GM08714 (cell line): ENCODE measurements at regions not wholly inside any gene's neighbourhood (a gene's known extent, or its start where the extent isn't known, plus 50 kb on each side); places are given as distances from the start of the nearest gene placed in this dataset.

Experiments used
- H3K4me3 ChIP-seq: fragments of 200-500 bp; sonication (Bioruptor generic); 2 replicates; pipeline ENCODE4 v1.5.1; 2014; ENCODE audit warnings: mild to moderate bottlenecking, low read length, inconsistent platforms
- ZNF274 ChIP-seq: IDR thresholded peaks from 2 replicates; pipeline ENCODE4 v1.6.1; 2012; ENCODE audit warnings: mild to moderate bottlenecking, low read depth, low read length

GRCh38 chr14:53596853-53597525 lies 359.6 kb downstream of the BMP4 start:
- no peak for TF ChIP-seq ZNF274
- no peak overlapping the region for H3K4me3 ChIP-seq

DNA sequence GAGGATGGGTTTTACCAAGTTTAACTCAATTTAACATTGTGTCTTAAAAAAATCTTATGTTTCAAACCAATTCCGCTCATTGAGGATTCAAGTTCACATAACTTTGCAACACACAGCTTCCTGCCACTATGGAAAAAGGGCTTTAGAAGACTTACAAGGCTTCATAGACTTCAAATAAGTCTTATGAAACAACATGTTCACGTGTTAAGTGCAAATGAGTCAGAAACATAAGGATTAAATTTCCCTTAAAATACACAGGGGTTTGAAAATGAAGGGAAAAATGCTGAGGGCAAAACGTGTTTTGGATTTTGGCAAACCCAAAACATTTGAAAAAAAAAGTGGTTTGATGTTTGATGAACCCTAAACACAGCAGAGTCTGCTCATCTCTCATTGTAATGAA lies 364.8 kb downstream of the BMP4 start:
- TF ChIP-seq ZNF274: no peak
- H3K4me3 ChIP-seq: no peak overlapping the region

DNA sequence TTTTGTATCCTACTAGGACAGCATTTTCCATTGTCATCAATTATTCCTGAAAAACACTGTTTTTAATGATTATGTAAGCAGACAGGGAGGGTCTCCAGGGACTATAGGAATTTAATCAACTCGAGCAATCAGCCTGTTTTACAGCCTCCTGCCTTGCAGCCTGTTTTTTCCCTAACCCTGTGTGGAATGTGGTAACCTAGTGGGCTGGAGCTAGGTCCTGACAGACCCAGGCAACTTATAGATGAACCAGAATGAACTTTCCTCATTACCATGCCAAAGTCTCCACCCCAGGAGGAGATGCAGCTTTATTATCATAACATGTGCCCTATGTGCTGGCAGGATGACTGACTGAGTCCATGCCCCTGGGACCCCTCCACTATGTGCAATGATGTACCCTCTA lies 375.1 kb downstream of the BMP4 start:
- no peak overlapping the region for H3K4me3 ChIP-seq
- TF ChIP-seq ZNF274: no peak

GRCh38 chr14:53571641-53572328 lies 384.8 kb downstream of the BMP4 start:
- no peak for TF ChIP-seq ZNF274
- H3K4me3 ChIP-seq: no peak overlapping the region

DNA sequence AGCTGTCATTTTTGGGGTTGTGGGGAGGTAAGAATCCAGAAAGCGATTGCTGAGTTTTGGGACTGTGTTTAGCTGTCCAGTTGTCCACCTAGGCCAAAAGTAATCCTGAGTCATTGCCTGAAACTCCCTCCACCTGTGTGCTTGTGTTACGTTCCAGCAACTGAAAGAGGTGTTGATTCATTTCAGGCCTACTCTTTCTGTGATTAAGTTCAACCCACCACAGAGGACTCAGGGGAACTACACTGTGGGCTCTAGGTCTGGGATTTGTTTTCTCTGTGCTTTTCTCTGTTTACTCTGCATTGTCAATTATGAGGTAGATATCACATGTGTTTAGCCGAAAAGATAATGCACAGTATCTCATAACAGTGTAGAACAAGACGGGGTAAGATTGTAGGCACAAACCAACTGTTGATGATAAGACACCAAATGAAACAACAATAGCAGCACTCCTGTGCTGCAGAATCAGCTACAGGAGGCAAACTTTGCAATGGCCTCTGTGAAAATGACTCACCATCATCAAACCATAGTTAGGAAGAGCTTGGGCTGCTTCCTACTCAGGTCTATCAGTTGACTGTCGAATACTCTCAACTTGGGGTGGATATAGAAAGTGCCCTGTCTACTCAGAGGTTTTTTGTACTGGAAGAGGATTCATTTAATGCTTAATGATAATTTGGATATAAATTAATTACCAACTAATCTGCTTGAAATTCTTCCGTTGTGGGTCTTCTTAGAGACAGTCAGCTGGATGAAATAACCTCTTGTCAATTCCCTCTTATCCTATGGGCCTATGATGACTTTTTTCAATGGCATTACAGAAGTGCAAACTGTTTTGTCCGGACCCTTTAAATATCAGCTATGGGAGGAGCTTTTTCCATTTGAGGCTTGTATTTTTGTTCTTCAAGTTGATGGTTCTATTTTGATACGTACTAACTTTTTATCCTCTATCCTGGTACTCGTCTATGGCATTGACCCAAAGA lies 385.9 kb downstream of the BMP4 start:
- no peak overlapping the region for H3K4me3 ChIP-seq
- no peak for TF ChIP-seq ZNF274

GRCh38 chr14:53569446-53569845 lies 387.2 kb downstream of the BMP4 start:
- no peak for TF ChIP-seq ZNF274

DNA sequence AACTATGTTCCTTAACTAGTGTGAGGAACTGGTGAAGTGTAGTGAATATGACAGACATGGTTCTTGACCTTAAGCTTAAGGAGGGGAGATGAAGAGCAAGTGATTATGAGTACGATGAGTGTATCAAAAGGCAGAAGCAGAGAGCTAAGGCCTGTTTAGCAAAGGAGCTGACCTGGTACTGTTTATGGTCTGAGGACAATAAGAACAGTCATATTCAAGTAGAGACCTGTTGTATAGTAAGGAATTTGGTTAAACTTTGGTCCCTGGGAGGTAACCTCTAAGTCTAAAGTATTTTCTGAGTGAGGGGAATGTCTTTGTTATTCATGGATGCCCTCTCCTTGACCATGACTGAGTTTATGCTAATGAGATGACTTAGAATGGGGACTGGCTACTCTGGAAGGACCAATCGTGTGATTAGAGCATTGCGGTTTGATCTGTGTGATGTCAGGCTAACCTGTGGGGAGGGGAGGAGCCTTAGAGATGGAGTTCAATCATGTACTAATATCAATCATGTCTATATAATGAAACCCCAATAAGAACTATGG lies 389.3 kb downstream of the BMP4 start:
- no peak overlapping the region for H3K4me3 ChIP-seq
- no peak for TF ChIP-seq ZNF274

More at GRCh38 chr14:53569446-53569845, 387.2 kb downstream of the BMP4 start:
- no peak overlapping the region for H3K4me3 ChIP-seq

DNA sequence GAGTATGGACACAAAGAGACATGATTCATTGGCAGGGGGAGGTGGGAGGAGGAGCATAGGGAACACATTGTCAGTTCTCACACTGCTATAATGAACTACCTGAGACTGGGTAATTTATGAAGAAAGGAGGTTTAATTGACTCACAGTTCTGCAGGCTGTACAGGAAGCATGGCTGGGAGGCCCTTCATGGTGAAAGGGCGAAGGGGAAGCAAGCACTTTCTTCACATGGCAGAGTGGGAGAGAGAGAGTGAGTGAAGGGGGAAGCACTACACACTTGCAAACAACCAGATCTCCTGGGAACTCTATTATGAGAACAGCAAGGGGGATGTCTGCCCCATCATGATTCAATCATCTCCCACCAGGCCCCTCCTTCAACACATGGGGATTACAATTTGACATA lies 391.8 kb downstream of the BMP4 start:
- no peak overlapping the region for H3K4me3 ChIP-seq
- no peak for TF ChIP-seq ZNF274

GRCh38 chr14:53563628-53564027 lies 393.0 kb downstream of the BMP4 start:
- no peak overlapping the region for H3K4me3 ChIP-seq
- no peak for TF ChIP-seq ZNF274

GRCh38 chr14:53553221-53553620 lies 400.1 kb upstream of the DDHD1 start:
- TF ChIP-seq ZNF274: no peak
- H3K4me3 ChIP-seq: no peak overlapping the region

GRCh38 chr14:53551862-53552261 lies 398.7 kb upstream of the DDHD1 start:
- no peak overlapping the region for H3K4me3 ChIP-seq
- TF ChIP-seq ZNF274: no peak

GRCh38 chr14:53550776-53551175 lies 397.7 kb upstream of the DDHD1 start:
- no peak for TF ChIP-seq ZNF274
- no peak overlapping the region for H3K4me3 ChIP-seq

- H3K4me3 ChIP-seq: no peak overlapping the region
- no peak for TF ChIP-seq ZNF274
These were observed 396.8 kb upstream of the DDHD1 start for GRCh38 chr14:53549956-53550355.

DNA sequence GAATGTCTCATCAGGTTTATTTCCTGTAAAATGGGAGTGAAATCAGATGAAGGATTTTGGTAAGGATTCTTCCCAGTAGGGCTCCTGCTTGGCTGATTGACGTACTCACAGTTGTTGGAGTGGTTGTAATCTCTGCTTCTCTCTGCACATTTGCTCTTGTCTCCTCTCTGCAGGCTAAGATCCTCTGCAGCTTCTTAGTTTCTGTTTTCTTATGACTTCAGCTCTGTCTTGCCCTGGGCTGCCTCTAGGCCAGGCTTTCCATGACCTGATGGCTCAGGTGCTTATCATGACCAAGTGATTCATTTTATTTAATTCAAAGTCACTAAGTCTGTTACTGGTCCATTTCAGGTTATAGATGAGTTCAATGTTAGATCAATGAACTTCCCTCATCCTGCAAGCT lies 394.5 kb upstream of the DDHD1 start:
- H3K4me3 ChIP-seq: no peak overlapping the region
- no peak for TF ChIP-seq ZNF274
